Stimulated activated CD4-positive, alpha-beta T cell treated with anti-CD3 and anti-CD28 coated beads, TNF-alpha, amount 100 ng/mL, for 48 hours (primary cell): ENCODE measurements at regions not wholly inside any gene's neighbourhood (a gene's known extent, or its start where the extent isn't known, plus 50 kb on each side); places are given as distances from the start of the nearest gene placed in this dataset.

Experiments
- DNase-seq, 3 donors: peaks; one replicate each; pipeline ENCODE4 v3.0.0-alpha.2; 2020; ENCODE audit warnings: low read depth in 3 of 3

GRCh38 chr12:124517260-124518050, 50.0 kb downstream of the NCOR2 start:
- no peak for DNase-seq

- no peak for DNase-seq
Observed at GRCh38 chr12:124516850-124517249, 50.6 kb downstream of the NCOR2 start.

- DNase-seq = no peak
Observed at GRCh38 chr12:124515981-124516380, 51.4 kb downstream of the NCOR2 start.

GRCh38 chr12:124514996-124515932, 52.1 kb downstream of the NCOR2 start:
- DNase-seq = no peak

GRCh38 chr12:124514145-124514995, 53.0 kb downstream of the NCOR2 start:
- no peak for DNase-seq

- no peak for DNase-seq
Observed at GRCh38 chr12:124513297-124513867, 54.0 kb downstream of the NCOR2 start.

GRCh38 chr12:124512667-124513296, 54.6 kb downstream of the NCOR2 start:
- DNase-seq = no peak

- DNase-seq = no peak
Observed at GRCh38 chr12:124511259-124511985, 56.0 kb downstream of the NCOR2 start.

- no peak for DNase-seq
Observed at GRCh38 chr12:124510301-124510970, 57.0 kb downstream of the NCOR2 start.

- DNase-seq = no peak
Observed at GRCh38 chr12:124509676-124510300, 57.6 kb downstream of the NCOR2 start.

- no peak for DNase-seq
Observed at GRCh38 chr12:124509300-124509675, 58.1 kb downstream of the NCOR2 start.

- DNase-seq = no peak
Observed at GRCh38 chr12:124508381-124509079, 58.9 kb downstream of the NCOR2 start.

- DNase-seq = no peak
Observed at GRCh38 chr12:124507188-124508109, 60.0 kb downstream of the NCOR2 start.

- DNase-seq = no peak
Observed at GRCh38 chr12:124506832-124507153, 60.6 kb downstream of the NCOR2 start.

GRCh38 chr12:124506145-124506831, 61.1 kb downstream of the NCOR2 start:
- no peak for DNase-seq

GRCh38 chr12:124505001-124505818, 62.2 kb downstream of the NCOR2 start:
- DNase-seq = no peak
